Amniotic epithelial cell (primary cell): ENCODE measurements at regions not wholly inside any gene's neighbourhood (a gene's known extent, or its start where the extent isn't known, plus 50 kb on each side); places are given as distances from the start of the nearest gene placed in this dataset.
"Not testable (repeated sequence)": the region's sequence is repeated elsewhere in the genome, so short reads cannot be mapped to it uniquely, and the experiment has no call there.

Experiments used
- DNase-seq: peaks from one replicate; pipeline ENCODE4 v3.0.0-alpha.2; 2010; ENCODE audit warnings: low read depth

DNA sequence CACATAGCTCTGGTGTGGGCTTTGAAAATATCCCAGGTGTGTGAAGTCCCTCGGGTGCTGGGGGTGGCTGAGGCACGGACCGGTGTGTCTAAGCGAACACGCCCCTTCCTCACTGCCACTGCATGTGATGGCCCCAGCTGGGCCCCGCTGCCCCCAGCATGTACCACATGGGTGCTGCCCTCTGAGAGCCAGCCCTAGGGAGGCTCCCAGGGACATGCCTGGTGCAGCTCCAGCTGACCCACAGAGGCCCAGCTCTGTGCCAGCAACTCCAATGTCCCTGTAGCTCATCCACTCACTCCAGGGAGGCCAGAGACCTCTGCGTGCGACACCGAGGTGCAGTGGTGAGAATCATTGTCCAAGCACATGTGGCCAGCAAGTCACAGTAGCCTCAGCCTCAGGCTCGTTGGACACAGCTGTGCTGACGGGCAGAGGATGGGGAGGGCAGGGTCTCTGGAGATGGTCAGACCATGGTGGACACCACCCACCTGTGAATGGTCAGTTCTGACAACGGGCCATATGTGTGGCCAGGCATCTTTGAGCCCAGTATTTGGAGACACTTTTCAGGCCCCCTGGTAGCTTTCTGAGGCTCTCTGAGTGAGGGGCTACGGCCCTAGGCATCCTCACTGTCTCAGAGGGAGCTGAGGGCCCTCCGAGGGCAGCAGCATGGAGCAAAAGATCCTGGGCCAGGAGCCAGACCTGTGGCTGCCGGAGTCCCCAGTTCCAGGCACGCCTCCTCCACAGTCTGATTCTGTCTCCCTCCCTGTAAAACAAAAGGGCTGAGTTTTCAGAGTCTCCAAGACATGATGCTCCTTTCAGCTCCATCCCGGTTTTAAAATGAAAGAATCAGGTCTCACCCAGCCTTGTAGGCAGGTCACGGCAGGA lies 220.7 kb downstream of the NDUFA10 start:
- DNase-seq = no peak

- no peak for DNase-seq
These were observed 221.4 kb downstream of the NDUFA10 start for GRCh38 chr2:239803766-239804115.

DNA sequence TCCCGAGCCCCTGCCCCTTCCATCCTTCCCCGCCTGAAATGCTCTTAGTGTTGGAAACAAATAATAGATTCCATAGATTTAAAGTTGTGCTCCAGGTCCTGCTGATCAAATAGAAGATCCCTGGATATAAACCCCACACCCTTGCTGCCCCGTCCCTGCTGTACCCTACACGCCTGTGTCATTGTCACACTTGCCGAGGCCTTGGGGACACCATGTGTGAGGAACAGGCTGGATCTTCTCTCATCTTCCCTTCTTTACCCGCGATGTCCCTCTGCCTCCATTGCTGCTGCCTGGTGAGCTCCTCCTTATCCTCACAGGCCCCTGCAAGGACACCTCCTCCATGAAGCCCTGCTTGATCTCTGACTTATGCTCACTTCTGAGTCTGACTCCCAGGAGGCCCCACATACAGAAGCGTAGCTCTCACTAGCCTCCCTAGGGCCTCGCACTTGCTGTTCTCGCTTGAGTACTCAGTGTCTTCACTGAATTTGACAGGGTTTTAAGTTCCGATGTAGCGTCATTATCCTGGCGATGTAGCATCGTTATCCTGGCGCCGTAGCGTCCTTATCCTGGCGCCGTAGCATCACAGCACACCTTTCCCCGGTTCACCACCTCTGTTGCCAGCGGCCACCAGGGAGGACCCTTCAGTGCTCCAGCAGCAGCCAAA lies 221.9 kb downstream of the NDUFA10 start:
- no peak for DNase-seq

GRCh38 chr2:239802185-239802649 lies 222.9 kb downstream of the NDUFA10 start:
- DNase-seq = no peak

DNA sequence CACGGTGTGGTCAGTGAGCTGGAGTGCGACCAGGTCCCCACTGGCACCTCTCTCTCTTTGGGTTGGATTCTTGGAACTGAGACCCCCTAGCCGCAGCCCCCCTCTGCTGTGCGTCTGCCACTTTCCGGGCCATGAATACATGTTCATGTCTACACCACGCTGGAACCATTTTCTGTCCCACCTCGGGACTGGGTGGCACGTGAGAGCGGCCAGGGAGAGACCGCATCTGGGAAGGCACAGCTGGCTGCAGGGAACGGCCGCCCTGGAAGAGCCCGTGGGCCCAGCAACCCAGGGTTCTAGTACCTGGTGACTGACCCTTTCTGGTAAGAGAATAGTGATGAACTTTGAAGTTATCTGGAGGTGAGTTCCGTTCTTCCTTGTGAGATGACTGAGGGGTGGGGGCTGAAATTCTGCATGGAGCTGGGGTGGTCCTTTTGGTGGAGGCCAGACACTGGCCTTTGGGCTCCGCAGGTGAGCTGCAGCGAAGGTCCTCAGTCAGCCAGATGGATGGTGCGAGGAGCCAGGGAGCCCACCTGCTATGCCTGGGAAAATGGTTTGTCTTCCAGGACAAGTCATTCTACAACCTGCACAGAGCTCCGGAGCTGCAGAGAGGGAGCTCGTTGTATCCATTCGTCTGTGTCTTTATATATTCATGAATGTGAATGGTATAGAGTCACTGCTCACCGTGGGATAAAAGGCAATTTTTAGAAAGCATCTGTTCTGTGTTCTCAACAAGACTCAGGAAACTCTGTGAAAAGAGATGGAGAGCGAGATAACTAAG lies 223.5 kb downstream of the NDUFA10 start:
- DNase-seq = no peak

- no peak for DNase-seq
These were observed 224.3 kb downstream of the NDUFA10 start for GRCh38 chr2:239800785-239801386.

GRCh38 chr2:239797316-239797715 lies 227.8 kb downstream of the NDUFA10 start:
- no peak for DNase-seq

DNA sequence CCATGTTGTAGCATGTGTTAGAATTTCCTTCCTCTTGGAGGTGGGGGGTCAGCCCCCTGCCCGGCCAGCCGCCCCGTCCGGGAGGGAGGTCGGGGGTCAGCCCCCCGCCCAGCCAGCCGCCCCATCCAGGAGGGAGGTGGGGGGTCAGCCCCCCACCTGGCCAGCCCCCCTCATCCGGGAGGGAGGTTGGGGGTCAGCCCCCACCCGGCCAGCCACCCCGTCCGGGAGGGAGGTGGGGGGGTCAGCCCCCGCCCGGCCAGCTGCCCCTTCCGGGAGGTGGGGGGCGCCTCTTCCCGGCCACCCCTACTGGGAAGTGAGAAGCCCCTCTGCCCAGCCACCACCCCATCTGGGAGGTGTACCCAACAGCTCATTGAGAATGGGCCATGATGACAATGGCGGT lies 229.4 kb downstream of the NDUFA10 start:
- DNase-seq = not testable (repeated sequence)

DNA sequence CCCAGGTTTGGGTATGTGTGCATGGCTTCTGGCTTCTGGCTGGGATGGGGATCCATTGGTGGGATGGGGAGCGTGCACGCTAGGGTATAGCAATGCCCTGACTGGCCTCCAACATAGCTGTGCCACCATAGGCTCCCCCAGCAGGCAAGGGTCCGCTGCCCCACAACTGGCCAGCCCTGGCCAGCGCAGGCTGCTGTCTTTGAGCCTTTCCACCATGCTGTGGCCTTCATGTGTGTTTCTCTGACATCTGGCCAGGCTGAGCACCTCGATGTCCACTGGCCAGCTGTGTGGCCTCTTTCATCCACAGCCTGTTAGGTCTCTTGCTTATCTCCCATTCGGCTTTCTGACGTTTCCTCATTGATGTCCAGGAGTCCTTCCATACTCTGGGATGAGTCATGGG lies 231.3 kb downstream of the NDUFA10 start:
- no peak for DNase-seq

DNA sequence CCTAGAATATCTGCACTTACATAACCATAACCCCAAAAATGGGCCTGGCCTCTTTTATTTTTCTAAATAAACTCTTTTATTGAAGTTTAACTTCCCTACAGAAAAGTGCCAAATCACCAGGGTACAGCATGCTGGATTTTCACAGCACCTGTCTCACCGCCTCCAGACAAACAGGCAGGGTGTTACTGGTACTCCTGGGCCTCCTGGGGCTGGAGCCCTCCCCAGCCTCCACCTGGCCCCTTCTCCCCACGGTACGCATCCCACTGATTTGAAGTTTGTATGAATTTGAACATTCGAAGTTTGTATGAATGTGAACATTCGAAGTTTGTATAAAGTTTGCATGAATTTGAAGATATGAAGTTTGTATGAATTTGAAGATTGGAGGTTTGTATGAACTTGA lies 232.1 kb downstream of the NDUFA10 start:
- no peak for DNase-seq

GRCh38 chr2:239792405-239793084 lies 232.6 kb downstream of the NDUFA10 start:
- DNase-seq = no peak

- no peak for DNase-seq
These were observed 233.4 kb downstream of the NDUFA10 start for GRCh38 chr2:239791526-239792404.

- DNase-seq = no peak
These were observed 234.4 kb downstream of the NDUFA10 start for GRCh38 chr2:239790721-239791120.

GRCh38 chr2:239790313-239790712 lies 234.8 kb downstream of the NDUFA10 start:
- no peak for DNase-seq

GRCh38 chr2:239789711-239790110 lies 235.4 kb downstream of the NDUFA10 start:
- no peak for DNase-seq

GRCh38 chr2:239788576-239789098 lies 236.5 kb downstream of the NDUFA10 start:
- no peak for DNase-seq

- DNase-seq = no peak
These were observed 237.5 kb downstream of the NDUFA10 start for GRCh38 chr2:239787538-239788050.

GRCh38 chr2:239786791-239787190 lies 238.4 kb downstream of the NDUFA10 start:
- DNase-seq = no peak

DNA sequence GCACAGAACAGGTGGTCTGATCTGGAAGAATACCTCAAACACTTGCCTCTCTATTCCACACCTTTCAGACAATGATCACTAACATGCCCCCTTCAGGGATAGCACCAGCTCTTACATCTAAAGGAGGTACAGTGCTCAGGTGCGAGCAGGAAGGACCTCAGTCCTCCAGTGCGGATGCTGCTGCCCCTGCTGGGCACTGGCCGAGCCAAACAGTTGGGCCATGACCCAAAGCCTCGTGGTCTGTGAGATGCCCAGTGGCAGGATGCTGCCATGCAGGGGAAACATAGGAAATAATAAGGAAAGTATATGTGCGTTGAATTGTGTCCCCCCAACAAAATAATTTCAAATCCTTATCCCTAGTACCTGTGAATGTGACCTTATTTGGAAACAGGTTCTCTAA lies 243.7 kb downstream of the NDUFA10 start:
- no peak for DNase-seq
